ENCODE measurements at regions not wholly inside any gene's neighbourhood (a gene's known extent, or its start where the extent isn't known, plus 50 kb on each side); places are given as distances from the start of the nearest gene placed in this dataset.

GRCh38 chr2:41241325-41242000, 789.6 kb upstream of the SLC8A1 start:
- Mint-ChIP-seq H3K4me3 (ENCODE audit: unreplicated experiment) (no peak overlapping the region), H3K27ac (ENCODE audit: unreplicated experiment) (no peak overlapping the region), H3K4me1 (ENCODE audit: low read depth) (no peaks in the 10 kb centered on the region), H3K9me3 (ENCODE audit: low read depth) (peaks cover 10% of the 10 kb centered on the region), H3K36me3 (ENCODE audit: low read depth) (no peaks in the 10 kb centered on the region), H3K27me3 (ENCODE audit: low read depth) (peaks cover 9% of the 10 kb centered on the region)
- no peak for TF ChIP-seq CTCF (IDR thresholded peaks at IDR 0.05)
- no peak for DNase-seq (ENCODE audit: low spot score)

- Mint-ChIP-seq H3K4me3 (ENCODE audit: unreplicated experiment) (no peak overlapping the region), H3K27me3 (ENCODE audit: low read depth) (peaks cover 9% of the 10 kb centered on the region), H3K36me3 (ENCODE audit: low read depth) (no peaks in the 10 kb centered on the region), H3K4me1 (ENCODE audit: low read depth) (no peaks in the 10 kb centered on the region), H3K9me3 (ENCODE audit: low read depth) (peaks cover 10% of the 10 kb centered on the region), H3K27ac (ENCODE audit: unreplicated experiment) (no peak overlapping the region)
- no peak for DNase-seq (ENCODE audit: low spot score)
- no peak for TF ChIP-seq CTCF (IDR thresholded peaks at IDR 0.05)
Observed at GRCh38 chr2:41242001-41242331, 790.1 kb upstream of the SLC8A1 start.

- H3K9me3 Mint-ChIP-seq (ENCODE audit: low read depth): peaks cover 6% of the 10 kb centered on the region
- no peaks in the 10 kb centered on the region for H3K4me1 Mint-ChIP-seq (ENCODE audit: low read depth)
- TF ChIP-seq CTCF (IDR thresholded peaks at IDR 0.05): no peak
Observed at GRCh38 chr2:41267929-41268659, 779.7 kb upstream of the PKDCC start.

GRCh38 chr2:41283079-41283775, 764.6 kb upstream of the PKDCC start:
- H3K4me1 Mint-ChIP-seq (ENCODE audit: low read depth): no peaks in the 10 kb centered on the region
- peaks cover 7% of the 10 kb centered on the region for H3K27me3 Mint-ChIP-seq (ENCODE audit: low read depth)
- TF ChIP-seq CTCF (IDR thresholded peaks at IDR 0.05): no peak
- no peaks in the 10 kb centered on the region for H3K9me3 Mint-ChIP-seq (ENCODE audit: low read depth)
- H3K36me3 Mint-ChIP-seq (ENCODE audit: low read depth): no peaks in the 10 kb centered on the region
- no peak overlapping the region for H3K27ac Mint-ChIP-seq (ENCODE audit: unreplicated experiment)
- no peak for DNase-seq (ENCODE audit: low spot score)
- H3K4me3 Mint-ChIP-seq (ENCODE audit: unreplicated experiment): no peak overlapping the region

More at GRCh38 chr2:41267929-41268659, 779.7 kb upstream of the PKDCC start:
- H3K27ac Mint-ChIP-seq (ENCODE audit: unreplicated experiment): no peak overlapping the region
- H3K36me3 Mint-ChIP-seq (ENCODE audit: low read depth): no peaks in the 10 kb centered on the region
- peaks cover 7% of the 10 kb centered on the region for H3K27me3 Mint-ChIP-seq (ENCODE audit: low read depth)
- DNase-seq (ENCODE audit: low spot score): no peak
- no peak overlapping the region for H3K4me3 Mint-ChIP-seq (ENCODE audit: unreplicated experiment)

- no peak for TF ChIP-seq CTCF (IDR thresholded peaks at IDR 0.05)
- peaks cover 3% of the 10 kb centered on the region for H3K27me3 Mint-ChIP-seq (ENCODE audit: low read depth)
- H3K36me3 Mint-ChIP-seq (ENCODE audit: low read depth): no peaks in the 10 kb centered on the region
- H3K4me1 Mint-ChIP-seq (ENCODE audit: low read depth): no peaks in the 10 kb centered on the region
- H3K27ac Mint-ChIP-seq (ENCODE audit: unreplicated experiment): no peak overlapping the region
- H3K4me3 Mint-ChIP-seq (ENCODE audit: unreplicated experiment): no peak overlapping the region
- no peak for DNase-seq (ENCODE audit: low spot score)
- peaks cover 7% of the 10 kb centered on the region for H3K9me3 Mint-ChIP-seq (ENCODE audit: low read depth)
Observed at GRCh38 chr2:41293491-41293890, 754.3 kb upstream of the PKDCC start.

Measured in chondrocyte (in vitro differentiated cells).